G401 (cell line): ENCODE measurements at regions not wholly inside any gene's neighbourhood (a gene's known extent, or its start where the extent isn't known, plus 50 kb on each side); places are given as distances from the start of the nearest gene placed in this dataset.
"Not testable (repeated sequence)": the region's sequence is repeated elsewhere in the genome, so short reads cannot be mapped to it uniquely, and the experiment has no call there.

ENCODE experiments used
- DNase-seq: peaks from one replicate; pipeline ENCODE4 v3.0.0-alpha.2; 2015; ENCODE audit warnings: low spot score
- in situ Hi-C: cut with HindIII; loops from 2 replicates; pipeline ENCODE4 v1.10.0; 2016; ENCODE audit warnings: low sequenced_read_pairs, mixed read lengths

DNA sequence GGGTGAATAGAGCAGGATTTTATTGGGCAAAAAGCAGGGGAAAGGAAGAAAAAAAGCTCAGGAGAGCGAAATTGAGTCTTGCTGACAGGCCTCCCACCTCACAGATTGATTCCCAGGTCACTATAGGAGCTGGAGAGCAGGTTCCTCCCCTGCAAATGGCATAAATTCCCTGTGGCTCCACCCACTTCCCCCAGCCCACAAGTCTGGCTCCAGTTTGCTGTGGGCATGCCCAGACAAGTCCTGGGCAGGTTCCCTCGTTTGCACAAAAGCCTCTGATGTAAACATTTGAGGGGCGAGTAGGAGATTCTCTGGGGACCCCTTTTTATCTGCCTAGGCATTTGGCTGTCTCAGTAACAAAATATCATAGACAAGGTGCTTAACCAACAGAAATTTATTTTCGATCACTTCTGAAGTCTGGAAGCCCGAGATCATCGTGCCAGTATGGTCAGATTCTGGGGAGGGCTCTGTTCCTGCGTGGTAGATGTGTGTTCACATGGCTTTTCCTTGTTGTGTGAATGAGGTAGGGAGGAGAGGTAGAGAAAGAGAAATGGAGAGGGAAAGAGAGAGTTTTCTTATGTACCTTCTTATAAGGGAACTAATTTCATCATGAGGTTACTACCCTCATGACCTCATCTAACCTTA, 614.5 kb downstream of the MAT2B start:
- peak; percentile 23 for DNase-seq
- in situ Hi-C loops: no loop called here

DNA sequence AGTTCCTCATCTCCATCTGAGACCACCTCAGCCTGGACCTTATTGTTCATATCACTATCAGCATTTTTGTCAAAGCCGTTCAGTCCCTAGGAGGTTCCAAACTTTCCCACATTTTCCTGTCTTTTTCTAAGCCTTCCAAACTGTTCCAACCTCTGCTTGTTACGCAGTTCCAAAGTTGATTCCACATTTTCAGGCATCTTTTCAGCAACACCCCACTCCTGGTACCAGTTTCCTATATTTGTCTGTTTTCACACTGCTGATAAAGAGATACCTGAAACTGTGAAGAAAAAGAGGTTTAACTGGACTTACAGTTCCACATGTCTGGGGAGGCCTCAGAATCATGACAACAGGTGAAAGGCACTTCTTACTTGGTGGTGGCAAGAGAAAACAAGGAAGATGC, 622.1 kb downstream of the MAT2B start:
- DNase-seq: no peak
- in situ Hi-C loops: no loop called here

DNA sequence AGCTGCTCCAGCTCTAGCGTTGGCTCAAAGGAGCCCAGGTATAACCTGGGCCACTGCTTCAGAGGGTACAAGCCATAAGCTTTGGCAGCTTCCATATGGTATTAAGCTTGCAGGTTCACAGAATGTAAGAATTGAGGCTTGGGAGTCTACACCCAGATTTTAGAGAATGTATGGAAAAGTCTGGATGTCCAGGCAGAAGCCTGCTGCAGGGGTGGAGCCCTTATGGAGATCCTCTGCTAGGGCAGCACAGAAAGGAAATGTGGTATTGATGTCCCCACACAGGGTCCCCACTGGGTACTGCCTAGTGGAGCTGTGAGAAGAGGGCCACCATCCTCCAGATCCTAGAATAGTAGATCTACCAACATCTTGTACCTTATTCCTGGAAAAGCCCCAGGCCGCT, 626.9 kb downstream of the MAT2B start:
- no peak for DNase-seq
- in situ Hi-C loops: no loop called here

DNA sequence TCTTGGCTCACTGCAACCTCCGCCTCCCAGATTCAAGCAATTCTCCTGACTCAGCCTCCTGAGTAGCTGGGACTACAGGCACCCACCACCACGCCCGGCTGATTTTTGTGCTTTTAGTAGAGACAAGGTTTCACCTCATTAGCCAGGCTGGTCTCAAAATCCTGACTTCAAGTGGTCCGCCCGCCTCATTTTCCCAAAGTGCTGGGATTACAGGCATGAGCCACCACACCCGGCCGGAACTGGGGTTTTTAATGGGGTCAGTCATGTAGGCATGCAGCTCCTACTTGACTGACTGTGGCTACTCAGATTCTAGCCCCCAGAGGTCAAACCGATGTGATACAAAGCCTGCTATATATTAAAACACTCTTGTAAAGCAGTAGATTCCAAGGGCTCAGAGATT, 631.7 kb downstream of the MAT2B start:
- no peak for DNase-seq
- in situ Hi-C loops: no loop called here

DNA sequence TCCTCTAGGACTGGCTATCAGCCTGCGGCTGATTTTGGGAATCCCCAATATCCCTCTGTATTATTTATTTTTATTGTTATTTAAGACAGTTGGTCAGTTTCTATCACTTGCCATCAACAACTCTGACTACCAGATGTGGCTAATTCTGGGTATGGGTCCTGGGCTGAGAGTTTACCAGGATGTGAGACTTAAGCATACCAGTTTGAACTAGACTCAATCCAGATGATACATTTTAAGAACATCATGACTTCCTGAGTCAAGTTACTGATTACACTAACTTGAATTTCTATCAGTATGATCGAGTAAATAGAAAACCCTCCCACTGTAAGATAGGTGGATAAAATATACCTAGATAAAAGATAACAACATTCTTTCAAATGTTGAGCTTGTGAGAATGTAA, 634.0 kb downstream of the MAT2B start:
- no peak for DNase-seq
- in situ Hi-C loops: no loop called here

DNA sequence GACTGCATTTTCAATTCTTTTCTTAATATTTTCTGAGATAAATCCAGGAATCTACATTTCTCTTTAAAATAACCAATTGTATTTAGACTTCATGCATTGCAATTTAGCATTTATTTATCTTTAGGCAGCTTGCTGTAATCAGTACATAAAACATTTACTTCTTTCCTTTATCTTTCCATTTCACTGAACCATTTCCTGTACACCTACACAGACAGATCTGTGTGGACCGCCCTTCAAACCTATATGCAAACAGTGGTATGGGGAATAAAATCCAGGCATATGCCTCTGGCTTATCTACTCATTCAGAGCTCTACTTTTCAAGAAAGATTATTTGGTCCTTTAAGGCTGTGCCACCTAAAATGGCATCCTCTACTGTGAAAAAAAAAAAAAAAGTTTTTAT, 640.0 kb downstream of the MAT2B start:
- in situ Hi-C loops: no loop called here
- no peak for DNase-seq

DNA sequence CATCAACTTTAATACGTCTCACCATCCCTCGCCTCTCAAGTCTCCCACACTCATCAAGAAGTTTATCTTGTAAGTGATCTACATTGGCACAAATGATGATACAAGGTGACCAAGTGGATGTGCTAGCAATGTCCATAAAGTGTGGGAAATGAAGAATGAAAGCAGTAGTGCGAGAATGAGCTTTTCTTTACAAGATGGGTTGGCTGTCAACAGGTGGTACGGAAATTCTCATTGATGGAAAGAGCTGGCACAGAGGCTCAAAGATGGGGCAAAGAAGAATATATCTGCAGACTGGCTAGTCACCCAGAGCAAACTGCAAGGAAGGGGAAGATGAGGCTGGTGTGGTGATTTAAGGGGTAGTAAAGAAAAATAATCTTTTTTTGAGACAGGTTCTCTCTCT, 640.8 kb downstream of the MAT2B start:
- DNase-seq: no peak
- in situ Hi-C loops: no loop called here

DNA sequence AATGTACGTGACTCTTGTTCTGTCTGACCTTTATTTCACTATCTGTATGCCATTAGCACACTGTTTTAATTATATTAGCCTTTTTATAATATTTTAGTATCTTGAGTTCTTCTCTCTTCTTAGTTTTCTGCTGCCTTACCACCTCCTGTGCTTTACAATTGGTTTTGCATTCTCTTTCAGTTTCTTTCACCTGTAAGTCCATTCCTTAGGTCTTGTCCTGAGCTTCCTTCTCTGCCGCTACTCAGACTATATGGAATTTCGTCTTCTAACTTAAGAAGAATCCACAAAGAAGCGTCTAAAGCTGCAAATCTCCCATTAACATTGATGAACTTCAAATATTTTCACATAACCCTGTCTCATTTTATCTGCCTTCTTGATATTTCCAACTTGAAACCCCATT, 642.9 kb downstream of the MAT2B start:
- in situ Hi-C loops: no loop called here
- no peak for DNase-seq

DNA sequence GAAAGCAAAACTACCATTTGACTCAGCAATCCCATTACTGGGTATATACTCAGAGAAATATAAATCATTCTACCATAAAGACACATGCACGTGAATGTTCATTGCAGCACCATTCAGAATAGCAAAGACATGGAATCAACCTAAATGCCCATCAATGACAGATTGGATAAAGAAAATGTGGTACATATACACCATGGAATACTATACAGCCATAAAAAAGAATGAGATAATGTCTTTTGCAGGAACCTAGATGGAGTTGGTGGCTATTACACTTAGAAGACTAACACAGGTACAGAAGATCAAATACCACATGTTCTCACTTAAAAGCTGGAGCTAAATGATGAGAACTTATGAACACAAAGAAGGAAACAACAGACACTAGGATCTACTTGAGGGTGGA, 647.1 kb downstream of the MAT2B start:
- DNase-seq, in situ Hi-C loops: not testable (repeated sequence)

DNA sequence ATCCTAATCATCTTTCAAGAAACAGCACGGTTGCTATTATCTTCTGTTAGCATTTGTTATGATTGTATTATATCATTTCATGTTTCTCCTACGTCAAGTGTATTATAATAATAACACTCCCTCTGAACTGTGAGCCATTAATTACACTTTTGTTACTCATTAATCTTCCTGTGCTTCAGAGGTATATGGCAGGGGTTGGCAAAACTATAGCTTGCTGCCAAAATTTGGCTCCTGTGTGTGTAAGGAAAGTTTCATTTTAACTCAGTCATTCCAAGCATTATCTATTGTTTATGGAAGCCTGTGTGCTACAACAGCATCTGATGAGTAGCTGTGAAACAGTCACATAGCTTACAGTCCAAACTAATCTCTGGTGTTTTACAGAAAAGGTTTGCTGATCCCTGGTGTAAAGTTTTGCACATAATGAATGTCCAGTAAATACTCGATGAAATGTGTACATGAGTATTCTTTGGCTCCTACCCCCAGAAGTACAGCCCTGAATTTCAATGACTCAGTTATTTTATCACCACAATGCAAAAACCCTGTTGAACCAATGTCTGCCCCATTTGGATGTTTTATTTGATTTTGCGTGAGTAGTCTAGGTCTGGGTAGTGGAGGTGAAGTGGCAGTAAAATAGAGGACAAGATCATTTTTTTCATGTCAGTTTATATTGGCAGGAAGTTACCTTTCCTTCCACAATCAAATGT, 648.2 kb downstream of the MAT2B start:
- DNase-seq: no peak
- in situ Hi-C loops: no loop called here

DNA sequence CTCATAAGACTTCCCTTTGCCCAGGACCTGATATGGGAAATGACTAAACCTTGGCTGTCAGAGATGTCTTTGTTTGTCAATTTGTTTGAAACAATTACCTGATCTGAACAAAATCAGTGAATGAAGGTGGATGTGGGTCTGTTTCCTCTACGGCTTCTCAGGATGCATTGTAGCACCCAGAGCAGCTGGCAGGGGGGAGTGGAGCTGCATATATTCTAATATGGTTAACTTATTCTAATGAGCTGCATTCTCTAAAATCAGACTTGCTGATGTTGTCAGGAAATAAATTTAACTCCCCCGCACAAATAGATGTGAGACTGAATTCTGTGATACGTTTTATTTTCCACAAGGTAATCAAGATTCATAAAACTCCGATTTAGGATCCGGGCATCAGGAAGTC, 665.4 kb downstream of the MAT2B start:
- in situ Hi-C loops: no loop called here

DNA sequence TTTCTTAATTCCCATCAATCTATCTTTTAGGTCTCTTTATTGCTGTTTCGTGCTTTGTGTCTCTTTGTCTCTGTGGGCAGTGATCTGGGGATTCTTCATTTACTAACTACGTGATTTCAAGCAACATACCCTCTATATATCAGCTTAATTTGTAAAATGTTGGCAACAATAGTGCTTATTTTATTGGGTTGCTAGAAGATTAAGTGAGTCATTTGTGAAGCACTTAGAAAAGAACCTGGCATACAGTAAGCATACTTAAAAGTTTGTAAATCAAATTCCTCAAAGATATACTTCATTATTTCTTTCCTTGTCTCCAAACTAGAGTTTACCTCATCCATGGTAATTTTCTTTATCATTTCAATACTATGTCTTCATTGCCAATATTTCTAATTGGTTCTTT, 669.7 kb downstream of the MAT2B start:
- DNase-seq: no peak
- in situ Hi-C loops: no loop called here

More for the DNA sequence above, 665.4 kb downstream of the MAT2B start:
- DNase-seq: no peak

DNA sequence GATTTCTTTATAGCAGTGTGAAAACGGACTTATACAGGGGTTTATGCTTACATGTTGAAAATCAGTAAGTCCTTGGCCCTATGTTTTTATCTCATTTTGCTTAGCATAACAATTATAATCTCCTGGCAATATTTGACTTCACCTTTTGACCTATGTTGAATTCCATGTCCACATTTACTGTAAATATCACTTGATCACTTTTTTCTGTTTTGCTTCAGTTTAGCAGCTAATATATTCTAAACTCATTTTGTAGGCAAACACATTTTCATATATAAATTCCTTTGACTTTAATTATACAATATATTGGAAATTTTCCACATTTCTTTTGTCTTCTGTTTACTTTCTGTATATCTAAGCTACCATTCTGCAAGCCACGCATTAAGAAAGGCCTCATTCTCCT, 674.0 kb downstream of the MAT2B start:
- in situ Hi-C loops: no loop called here
- DNase-seq: no peak

DNA sequence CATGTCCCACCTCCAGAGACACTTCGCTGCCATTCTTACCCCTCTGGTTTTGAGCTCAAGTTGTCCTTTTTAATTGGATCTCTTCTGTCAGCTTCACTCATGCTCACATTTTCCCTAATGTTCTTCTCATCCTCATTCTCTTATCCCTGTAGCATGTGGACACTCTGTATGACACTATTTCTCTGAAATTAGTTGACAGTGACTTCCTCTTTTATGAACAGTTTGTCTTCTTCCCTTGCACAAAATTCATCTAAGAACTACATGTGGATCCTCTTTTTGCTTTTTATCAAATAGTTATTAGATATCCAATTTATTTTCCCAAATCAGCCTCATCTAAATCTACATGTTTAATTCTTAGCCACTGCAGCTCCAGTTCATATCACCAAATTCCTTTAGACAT, 676.2 kb downstream of the MAT2B start:
- in situ Hi-C loops: no loop called here
- DNase-seq: no peak

DNA sequence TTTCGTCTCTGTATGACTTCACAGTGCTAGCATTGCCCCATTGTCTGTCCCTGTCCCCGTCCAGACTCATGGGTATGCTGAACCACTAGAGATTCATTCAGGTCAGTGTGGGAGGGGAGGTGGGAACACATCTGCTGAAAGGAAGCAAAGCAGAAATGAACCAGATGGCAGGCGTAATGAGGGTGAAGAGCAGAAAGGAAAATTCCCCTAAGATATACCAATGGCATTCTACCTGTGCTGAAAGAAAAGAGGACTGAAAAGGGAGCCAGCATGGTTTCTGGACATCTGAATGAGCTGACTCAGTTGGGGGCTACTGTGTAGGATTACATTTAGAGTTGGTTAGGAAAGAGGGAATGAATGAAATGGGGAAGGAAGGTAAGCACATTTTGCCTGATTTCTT, 678.7 kb downstream of the MAT2B start:
- DNase-seq: no peak
- in situ Hi-C loops: no loop called here

DNA sequence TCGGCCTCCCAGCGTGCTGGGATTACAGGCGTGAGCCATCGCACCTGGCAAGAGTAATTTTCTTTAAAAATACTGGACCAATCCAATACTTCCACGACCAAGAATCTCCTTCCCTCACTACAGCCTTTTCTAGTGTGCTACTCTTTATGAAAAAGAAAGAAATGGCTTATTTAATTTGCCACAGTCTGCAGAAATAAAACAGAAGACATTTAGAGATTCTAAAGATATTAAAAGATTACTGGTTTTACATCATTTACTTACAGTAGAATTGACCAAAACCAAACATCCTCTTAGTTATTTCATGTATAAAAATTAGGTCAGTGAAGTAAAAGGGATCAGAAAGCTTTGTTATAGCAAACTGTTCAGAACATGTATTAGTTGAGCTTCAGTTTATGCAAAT, 679.6 kb downstream of the MAT2B start:
- in situ Hi-C loops: no loop called here
- DNase-seq: no peak

DNA sequence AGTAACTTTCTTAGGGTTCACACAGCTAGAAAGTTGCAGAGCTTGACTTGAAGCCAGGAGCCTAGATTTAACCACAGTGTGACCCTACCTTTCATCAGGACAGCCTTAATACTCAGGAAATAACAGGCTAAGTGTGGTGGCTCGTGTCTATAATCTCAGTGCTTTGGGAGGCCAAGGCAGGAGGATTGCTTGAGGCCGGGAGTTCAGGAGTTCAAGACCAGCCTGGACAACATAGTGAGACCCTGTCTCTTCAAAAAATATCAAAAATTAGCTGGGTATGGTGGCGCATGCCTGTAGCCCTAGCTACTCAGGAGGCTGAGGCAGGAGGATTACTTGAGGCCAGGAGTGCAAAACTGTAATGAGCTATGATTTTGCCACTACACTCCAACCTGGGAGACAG, 681.1 kb downstream of the MAT2B start:
- no peak for DNase-seq
- in situ Hi-C loops: no loop called here

DNA sequence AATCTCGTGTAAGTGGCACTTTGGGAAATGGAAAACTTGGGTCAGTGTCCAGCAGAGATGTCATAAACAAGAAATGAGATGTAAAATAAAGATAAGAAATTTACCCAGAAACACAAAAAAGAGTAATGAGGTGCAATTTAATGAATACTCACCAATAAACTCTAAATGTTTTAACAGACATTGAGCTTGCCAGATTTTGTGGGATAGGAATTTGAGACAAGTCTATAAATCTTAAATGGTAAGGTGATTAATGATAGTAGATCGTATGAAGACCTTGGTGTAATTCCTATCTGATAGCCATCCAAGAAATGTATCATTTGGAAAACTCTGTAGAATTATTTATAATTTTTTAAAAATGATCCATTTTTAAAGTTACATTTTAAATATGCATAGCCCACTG, 682.4 kb downstream of the MAT2B start:
- DNase-seq: no peak
- in situ Hi-C loops: no loop called here

DNA sequence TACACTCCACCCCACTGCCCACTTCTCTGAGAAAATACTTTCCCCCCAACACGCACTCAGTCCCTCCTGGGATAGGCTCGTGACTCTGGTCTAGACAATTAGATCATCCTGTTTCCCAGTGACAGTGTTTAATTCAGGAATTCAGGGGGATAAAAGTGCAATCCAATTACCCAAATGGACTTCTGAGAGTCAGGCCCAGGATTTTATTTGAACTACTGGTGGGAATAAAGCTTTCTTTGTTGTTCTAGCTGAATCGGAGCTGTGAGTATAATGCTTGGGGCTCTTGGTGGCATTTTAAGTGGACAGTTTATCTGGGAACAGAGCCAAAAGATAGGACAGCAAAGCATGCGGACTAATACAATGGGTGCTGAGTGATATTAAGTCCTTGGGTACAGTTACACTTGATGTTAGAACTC, 683.3 kb downstream of the MAT2B start:
- in situ Hi-C loops: no loop called here
- peak; percentile 7 for DNase-seq

DNA sequence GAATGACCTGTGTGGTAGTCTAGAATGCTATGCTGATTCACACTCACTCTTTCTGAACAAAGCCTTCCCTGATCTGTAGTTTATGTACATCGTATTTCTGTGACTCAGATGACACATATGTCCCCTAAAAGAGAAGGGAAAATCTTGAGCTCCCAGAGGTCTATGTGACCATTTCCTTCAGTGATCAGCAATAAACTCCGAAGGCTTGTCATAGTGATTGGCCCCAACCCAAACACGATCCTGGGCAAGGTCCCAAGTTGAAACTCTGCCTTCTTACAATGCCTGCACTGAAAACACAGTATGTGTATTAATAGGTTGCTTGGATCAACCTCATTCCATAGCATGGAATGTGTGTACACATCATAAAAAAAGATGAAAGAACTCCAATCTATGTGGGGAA, 685.8 kb downstream of the MAT2B start:
- in situ Hi-C loops: no loop called here

DNA sequence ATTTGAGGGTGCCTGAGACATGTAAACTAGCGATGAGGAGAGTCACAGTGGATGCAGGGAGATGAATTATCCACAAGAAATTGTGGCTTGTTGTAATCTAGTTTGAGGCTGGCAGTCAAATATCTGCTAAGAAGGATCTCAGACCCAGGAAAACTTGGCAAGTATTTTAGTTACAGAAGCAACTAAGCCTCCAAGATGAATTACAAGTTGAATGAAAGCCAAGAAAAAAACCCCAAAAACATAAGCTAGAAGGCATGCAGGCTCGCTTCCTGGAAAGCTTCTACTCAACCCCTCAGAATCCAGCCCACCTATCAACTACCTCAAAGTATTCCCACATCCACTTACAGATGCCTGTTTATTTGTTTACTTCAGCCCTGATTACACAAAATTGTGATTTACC, 696.9 kb downstream of the MAT2B start:
- DNase-seq: no peak
- in situ Hi-C loops: no loop called here

More for the DNA sequence above, 685.8 kb downstream of the MAT2B start:
- DNase-seq: no peak
